ENCODE measurements at regions not wholly inside any gene's neighbourhood (a gene's known extent, or its start where the extent isn't known, plus 50 kb on each side); places are given as distances from the start of the nearest gene placed in this dataset.

- 0% methylated on average over 2 of the region's 2 CpGs for WGBS (ENCODE audit: insufficient coverage, low coverage, missing lambda C conversion rate)
- Histone ChIP-seq H4K20me1 (replicated peaks; ENCODE audit: control insufficient read depth, insufficient read depth, low read length) (no peaks in the 10 kb centered on the region), H3K27me3 (ENCODE audit: control insufficient read depth in 2 of 2, insufficient read depth in 2 of 2, low read length in 2 of 2) (no peaks in the 10 kb centered on the region), H3K4me3 (no peak overlapping the region), H2AFZ (ENCODE audit: low read depth, low read length) (no peak overlapping the region), H3K36me3 (ENCODE audit: control insufficient read depth, insufficient read depth, low read length) (no peaks in the 10 kb centered on the region), H3K79me2 (ENCODE audit: control insufficient read depth, insufficient read depth, low read length) (no peaks in the 10 kb centered on the region), H3K9me3 (replicated peaks; ENCODE audit: control insufficient read depth, insufficient read depth, low read depth, low read length) (no peaks in the 10 kb centered on the region), H3K4me1 (replicated peaks in 1 of 2; ENCODE audit: control insufficient read depth in 2 of 2, insufficient read depth in 2 of 2, low read length in 2 of 2) (no peaks in the 10 kb centered on the region), H3K4me2 (ENCODE audit: insufficient read depth, low read length) (no peak overlapping the region), H3K9me1 (ENCODE audit: control insufficient read depth, insufficient read depth, low read length) (no peaks in the 10 kb centered on the region), H3K27ac (ENCODE audit: extremely low read depth, low read depth, low read length) (no peak overlapping the region), H3K9ac (ENCODE audit: insufficient read depth in 1 of 2, low read depth in 2 of 2, low read length in 2 of 2) (no peak overlapping the region)
- intact Hi-C loops (cut with micrococcal nuclease) (no loop called here), in situ Hi-C loops (cut with MboI) (no loop called here)
- ATAC-seq: no peak
- BruUV-seq (replicated peaks): no TSS peak
- no peak for DNase-seq (ENCODE audit: extremely low read depth in 1 of 4, low spot score in 3 of 4)
- POLR2A ChIA-PET: no interaction called here
- no peak for TF ChIP-seq POLR2G (IDR thresholded peaks at IDR 0.05; ENCODE audit: low read depth, low read length)
- TF ChIP-seq MITF (IDR thresholded peaks at IDR 0.05): no peak
- TF ChIP-seq SIX5 (IDR thresholded peaks at IDR 0.05; ENCODE audit: borderline replicate concordance in 1 of 2, insufficient read depth in 1 of 2, low read depth in 1 of 2, low read length in 2 of 2): no peak
- no peak for TF ChIP-seq SAFB (IDR thresholded peaks at IDR 0.05; ENCODE audit: borderline replicate concordance, low read depth, low read length)
- no peak for TF ChIP-seq ZNF407 (IDR thresholded peaks at IDR 0.05; ENCODE audit: low read depth)
- FAIRE-seq: no peak
- CTCF ChIA-PET (ENCODE audit: low intra/inter-chr PET ratio): no interaction called here
Measured at GRCh38 chr3:110799271-110799670, 272.3 kb upstream of the NECTIN3 start.

Data from K562 (cell line).